ENCODE measurements at regions not wholly inside any gene's neighbourhood (a gene's known extent, or its start where the extent isn't known, plus 50 kb on each side); places are given as distances from the start of the nearest gene placed in this dataset.

DNA sequence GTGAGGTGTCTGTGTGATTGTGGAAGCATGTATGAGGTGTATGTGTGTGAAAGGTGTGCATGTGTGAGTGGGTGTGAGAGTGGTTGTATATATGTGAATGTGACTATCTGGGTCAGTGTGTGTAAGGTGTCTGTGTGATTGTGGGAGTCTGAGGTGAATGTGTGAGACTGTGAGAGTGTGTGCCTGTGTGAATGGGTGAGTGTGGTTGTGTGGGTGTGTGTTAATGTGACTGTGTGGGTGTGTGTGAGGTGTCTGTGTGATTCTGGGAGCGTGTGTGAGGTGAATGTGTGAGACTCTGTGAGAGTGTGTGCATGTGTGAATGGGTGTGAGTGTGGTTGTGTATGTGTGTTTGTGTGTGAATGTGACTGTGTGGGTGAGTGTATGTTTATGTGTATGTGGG lies 385.1 kb downstream of the TCERG1L start:
- whole genome bisulfite sequencing, 2 donors (ENCODE audit: low coverage in 1 of 2), result 60 to 97% methylated on average over 1 of the region's 1 CpG
- intact Hi-C loops (cut with DNase I; ENCODE audit: low total_unique reads), result no loop called here
- DNase-seq, result no peak

DNA sequence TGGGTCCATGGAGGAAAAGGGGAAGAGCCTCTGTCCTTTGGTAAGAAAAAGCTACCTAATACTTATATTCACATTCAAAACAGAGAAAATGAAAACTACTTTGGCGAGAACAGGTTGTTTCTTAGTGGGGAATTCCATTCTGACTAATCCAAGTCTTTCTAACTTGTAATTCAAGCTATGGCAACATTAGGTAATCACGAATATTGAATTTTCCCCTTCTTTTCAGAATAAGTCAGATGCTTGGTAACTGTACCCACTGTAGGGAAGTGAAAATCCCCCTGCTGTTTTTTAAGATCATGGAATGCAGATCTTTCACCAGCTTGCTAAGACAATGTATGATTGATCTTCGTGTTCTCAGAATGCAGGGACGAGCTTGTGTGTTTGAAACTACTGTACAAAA lies 384.4 kb downstream of the TCERG1L start:
- H3K27ac ChIP-seq, result no peak overlapping the region
- DNase-seq, result no peak
- no peaks in the 10 kb centered on the region for H3K36me3 ChIP-seq
- no peaks in the 10 kb centered on the region for H3K27me3 ChIP-seq
- no peaks in the 10 kb centered on the region for H3K4me1 ChIP-seq
- TF ChIP-seq POLR2AphosphoS5 (IDR thresholded peaks at IDR 0.05) (no peak), EP300 (IDR thresholded peaks at IDR 0.05; ENCODE audit: low read depth) (no peak), POLR2A (IDR thresholded peaks at IDR 0.05) (no peak)
- TF ChIP-seq, protein P1, sequence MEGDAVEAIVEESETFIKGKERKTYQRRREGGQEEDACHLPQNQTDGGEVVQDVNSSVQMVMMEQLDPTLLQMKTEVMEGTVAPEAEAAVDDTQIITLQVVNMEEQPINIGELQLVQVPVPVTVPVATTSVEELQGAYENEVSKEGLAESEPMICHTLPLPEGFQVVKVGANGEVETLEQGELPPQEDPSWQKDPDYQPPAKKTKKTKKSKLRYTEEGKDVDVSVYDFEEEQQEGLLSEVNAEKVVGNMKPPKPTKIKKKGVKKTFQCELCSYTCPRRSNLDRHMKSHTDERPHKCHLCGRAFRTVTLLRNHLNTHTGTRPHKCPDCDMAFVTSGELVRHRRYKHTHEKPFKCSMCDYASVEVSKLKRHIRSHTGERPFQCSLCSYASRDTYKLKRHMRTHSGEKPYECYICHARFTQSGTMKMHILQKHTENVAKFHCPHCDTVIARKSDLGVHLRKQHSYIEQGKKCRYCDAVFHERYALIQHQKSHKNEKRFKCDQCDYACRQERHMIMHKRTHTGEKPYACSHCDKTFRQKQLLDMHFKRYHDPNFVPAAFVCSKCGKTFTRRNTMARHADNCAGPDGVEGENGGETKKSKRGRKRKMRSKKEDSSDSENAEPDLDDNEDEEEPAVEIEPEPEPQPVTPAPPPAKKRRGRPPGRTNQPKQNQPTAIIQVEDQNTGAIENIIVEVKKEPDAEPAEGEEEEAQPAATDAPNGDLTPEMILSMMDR (IDR thresholded peaks at IDR 0.05), result no peak
- intact Hi-C loops (cut with DNase I; ENCODE audit: low total_unique reads) (no loop called here), in situ Hi-C loops (cut with MboI; ENCODE audit: low pct_ligation_motif_present in 1 of 4, low pct_unique_long_range_greater_than_20kb in 1 of 4, low sequenced_read_pairs in 3 of 4) (no loop called here)
- H3K9me3 ChIP-seq, result no peaks in the 10 kb centered on the region
- 53 to 65% methylated on average over 3 to 4 of the region's 4 CpGs for WGBS, 2 donors (ENCODE audit: low coverage in 1 of 2)
- H3K4me3 ChIP-seq, result no peak overlapping the region

More for the DNA sequence above, 385.1 kb downstream of the TCERG1L start:
- in situ Hi-C loops (cut with MboI; ENCODE audit: low pct_ligation_motif_present in 1 of 4, low pct_unique_long_range_greater_than_20kb in 1 of 4, low sequenced_read_pairs in 3 of 4), result no loop called here
- no peak overlapping the region for H3K27ac ChIP-seq
- no peaks in the 10 kb centered on the region for H3K36me3 ChIP-seq
- H3K27me3 ChIP-seq, result no peaks in the 10 kb centered on the region
- H3K4me3 ChIP-seq, result no peak overlapping the region
- H3K9me3 ChIP-seq, result no peaks in the 10 kb centered on the region
- TF ChIP-seq, protein P1 (IDR thresholded peaks at IDR 0.05), result no peak
- TF ChIP-seq POLR2A (IDR thresholded peaks at IDR 0.05) (no peak), EP300 (IDR thresholded peaks at IDR 0.05; ENCODE audit: low read depth) (no peak), POLR2AphosphoS5 (IDR thresholded peaks at IDR 0.05) (no peak)
- H3K4me1 ChIP-seq, result no peaks in the 10 kb centered on the region

DNA sequence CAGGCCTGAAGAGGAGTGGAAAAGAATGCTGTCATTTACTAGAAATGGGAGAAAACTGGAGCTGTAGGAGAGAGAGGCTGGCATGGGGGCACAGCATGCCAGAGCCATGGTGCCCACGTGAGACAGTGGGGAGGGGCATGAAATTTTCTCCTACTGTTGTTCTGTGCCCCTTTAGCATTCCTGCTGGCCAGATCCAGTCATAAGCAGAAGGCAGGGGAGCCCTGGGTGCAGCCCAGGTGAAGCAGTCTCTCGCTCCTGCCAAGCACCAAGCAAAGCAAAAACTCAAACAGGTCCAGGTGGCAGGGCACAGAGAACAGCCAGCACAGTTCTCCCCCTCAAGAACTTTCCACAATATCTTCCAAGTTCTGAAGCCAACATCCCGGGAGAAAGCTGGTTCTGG lies 383.2 kb downstream of the TCERG1L start:
- H3K4me3 ChIP-seq, result no peak overlapping the region
- intact Hi-C loops (cut with DNase I; ENCODE audit: low total_unique reads) (no loop called here), in situ Hi-C loops (cut with MboI; ENCODE audit: low pct_ligation_motif_present in 1 of 4, low pct_unique_long_range_greater_than_20kb in 1 of 4, low sequenced_read_pairs in 3 of 4) (no loop called here)
- no peak overlapping the region for H3K27ac ChIP-seq
- WGBS, 2 donors (ENCODE audit: low coverage in 1 of 2), result 60% methylated on average over 3 of the region's 3 CpGs; no CpG with 5 or more reads in 1 of the 2 donors
- no peaks in the 10 kb centered on the region for H3K36me3 ChIP-seq
- no peaks in the 10 kb centered on the region for H3K27me3 ChIP-seq
- H3K4me1 ChIP-seq, result no peaks in the 10 kb centered on the region
- no peaks in the 10 kb centered on the region for H3K9me3 ChIP-seq
- TF ChIP-seq, protein P1 (IDR thresholded peaks at IDR 0.05), result no peak
- no peak for TF ChIP-seq POLR2AphosphoS5 (IDR thresholded peaks at IDR 0.05)
- no peak for TF ChIP-seq POLR2A (IDR thresholded peaks at IDR 0.05)
- TF ChIP-seq EP300 (IDR thresholded peaks at IDR 0.05; ENCODE audit: low read depth), result no peak
- no peak for DNase-seq

DNA sequence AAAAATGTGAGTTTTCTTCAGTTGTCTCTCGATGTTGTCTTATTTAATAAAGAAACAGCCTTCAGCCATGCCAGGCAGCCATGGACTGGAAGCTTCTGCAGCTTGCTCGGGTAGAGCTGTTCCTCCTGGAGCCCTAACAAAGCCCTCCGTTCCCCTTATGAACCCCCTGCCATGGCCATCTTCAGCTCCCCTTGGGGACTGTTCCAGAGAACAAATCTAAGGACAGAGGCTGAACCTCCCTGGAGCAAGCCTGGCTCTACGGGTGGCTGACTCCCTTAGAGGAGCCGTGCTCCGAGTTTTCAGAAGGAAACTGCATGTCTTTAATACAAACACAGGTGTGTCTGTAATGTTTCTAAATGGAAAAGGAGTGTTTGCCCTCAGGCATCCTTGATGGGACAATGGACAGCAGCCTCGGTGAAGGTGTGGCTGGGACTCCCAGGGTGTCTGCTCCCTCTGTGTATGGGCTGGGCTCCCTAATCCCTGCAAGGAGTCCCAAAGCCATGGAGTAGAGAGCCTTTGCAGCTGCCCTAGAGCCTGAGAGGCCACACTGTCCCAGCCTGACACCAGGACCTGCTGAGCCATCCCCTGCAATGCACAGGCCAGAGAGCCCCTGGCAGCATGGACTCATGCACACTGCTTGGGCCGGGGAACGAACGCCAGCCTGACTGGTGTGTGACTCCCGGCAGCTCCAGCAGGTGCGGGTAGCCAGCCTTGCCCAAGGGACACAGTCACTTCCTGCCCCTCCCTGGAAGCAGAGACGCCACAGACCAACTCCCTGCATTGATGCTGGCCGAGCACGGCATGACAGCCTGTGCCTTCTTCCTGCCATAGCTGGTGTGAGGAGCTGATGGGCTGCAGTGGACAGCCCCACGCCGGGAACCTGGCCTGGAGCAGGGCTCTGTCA lies 381.8 kb downstream of the TCERG1L start:
- in situ Hi-C loops (cut with MboI; ENCODE audit: low pct_ligation_motif_present in 1 of 4, low pct_unique_long_range_greater_than_20kb in 1 of 4, low sequenced_read_pairs in 3 of 4), result no loop called here
- no peak for TF ChIP-seq POLR2AphosphoS5 (IDR thresholded peaks at IDR 0.05)
- TF ChIP-seq EP300 (IDR thresholded peaks at IDR 0.05; ENCODE audit: low read depth), result no peak
- Histone ChIP-seq H3K27ac (no peak overlapping the region), H3K4me3 (no peak overlapping the region), H3K4me1 (no peaks in the 10 kb centered on the region), H3K9me3 (no peaks in the 10 kb centered on the region), H3K27me3 (no peaks in the 10 kb centered on the region), H3K36me3 (no peaks in the 10 kb centered on the region)
- WGBS, 2 donors (ENCODE audit: low coverage in 1 of 2), result 82% methylated on average over 14 of the region's 17 CpGs; no CpG with 5 or more reads in 1 of the 2 donors
- intact Hi-C loops (cut with DNase I; ENCODE audit: low total_unique reads), result no loop called here
- DNase-seq, result no peak
